ENCODE measurements at regions not wholly inside any gene's neighbourhood (a gene's known extent, or its start where the extent isn't known, plus 50 kb on each side); places are given as distances from the start of the nearest gene placed in this dataset.

DNA sequence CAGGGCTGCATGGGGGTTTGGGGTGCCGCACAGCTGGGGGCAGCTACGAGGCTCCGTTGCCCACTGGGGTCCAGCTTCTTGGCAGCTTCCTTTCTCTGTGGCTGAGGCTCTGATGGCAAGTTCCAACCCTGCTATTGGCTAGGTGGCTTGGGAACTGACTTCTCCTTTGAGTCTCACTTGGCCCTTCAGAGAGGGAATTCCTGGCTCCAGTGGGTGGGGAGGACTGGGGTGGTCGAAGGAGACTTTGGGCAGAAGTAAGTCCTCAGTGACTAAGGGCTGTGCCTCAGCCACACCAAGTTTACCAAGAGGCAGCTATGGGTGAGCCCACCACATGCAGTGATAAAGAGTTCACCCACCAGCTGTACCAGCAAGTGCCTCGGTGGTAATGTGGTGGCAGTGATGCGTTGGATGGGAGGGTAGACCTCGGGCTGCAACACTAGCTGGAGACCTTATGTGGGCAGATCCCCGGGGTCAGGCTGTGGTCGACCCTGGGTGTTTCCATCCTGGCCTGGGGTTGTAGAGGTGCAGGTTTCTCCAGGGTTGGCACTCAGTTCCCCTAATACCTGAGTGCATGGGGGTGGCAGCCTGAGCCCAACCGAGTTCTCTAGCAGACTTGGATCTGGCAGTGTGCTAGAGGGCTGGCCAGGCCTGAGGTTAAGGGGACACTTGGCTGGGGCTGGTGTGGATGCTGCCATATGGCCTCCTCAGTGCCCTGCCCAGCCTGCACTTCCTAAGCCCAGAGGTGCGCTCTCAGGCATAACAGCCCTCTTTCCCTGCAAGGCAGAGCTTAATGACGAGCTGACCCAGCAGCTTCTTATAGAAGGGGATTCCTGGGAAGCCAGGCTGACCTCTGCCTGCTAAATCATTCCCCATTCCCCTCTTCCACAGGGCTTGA, 197.0 kb upstream of the CADM1 start:
- TF ChIP-seq, protein P1, sequence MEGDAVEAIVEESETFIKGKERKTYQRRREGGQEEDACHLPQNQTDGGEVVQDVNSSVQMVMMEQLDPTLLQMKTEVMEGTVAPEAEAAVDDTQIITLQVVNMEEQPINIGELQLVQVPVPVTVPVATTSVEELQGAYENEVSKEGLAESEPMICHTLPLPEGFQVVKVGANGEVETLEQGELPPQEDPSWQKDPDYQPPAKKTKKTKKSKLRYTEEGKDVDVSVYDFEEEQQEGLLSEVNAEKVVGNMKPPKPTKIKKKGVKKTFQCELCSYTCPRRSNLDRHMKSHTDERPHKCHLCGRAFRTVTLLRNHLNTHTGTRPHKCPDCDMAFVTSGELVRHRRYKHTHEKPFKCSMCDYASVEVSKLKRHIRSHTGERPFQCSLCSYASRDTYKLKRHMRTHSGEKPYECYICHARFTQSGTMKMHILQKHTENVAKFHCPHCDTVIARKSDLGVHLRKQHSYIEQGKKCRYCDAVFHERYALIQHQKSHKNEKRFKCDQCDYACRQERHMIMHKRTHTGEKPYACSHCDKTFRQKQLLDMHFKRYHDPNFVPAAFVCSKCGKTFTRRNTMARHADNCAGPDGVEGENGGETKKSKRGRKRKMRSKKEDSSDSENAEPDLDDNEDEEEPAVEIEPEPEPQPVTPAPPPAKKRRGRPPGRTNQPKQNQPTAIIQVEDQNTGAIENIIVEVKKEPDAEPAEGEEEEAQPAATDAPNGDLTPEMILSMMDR (IDR thresholded peaks at IDR 0.05; ENCODE audit: low read depth, low read length), result no peak
- no peak overlapping the region for H3K4me3 ChIP-seq (ENCODE audit: low read depth, low read length)

DNA sequence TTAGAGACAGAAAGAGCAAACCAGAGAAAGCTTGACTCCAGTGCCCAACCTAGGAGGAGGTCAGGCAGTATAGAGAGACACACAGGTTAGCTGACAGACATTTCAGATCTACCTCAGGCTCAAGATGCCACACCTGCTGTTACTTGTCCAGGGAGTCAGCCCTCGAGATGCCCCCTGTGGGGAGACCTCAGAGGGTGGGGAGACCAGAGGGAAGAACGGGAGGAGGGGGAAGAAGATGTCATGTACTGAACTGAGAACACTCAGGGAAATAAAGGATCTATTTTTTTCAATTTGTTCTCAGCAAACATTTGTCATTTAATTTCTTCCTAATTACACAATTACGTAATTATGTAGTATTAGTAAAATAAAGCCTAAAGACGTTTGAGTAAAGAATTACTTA, 196.3 kb upstream of the CADM1 start:
- TF ChIP-seq, protein P1 (IDR thresholded peaks at IDR 0.05; ENCODE audit: low read depth, low read length), result no peak
- no peak overlapping the region for H3K4me3 ChIP-seq (ENCODE audit: low read depth, low read length)

DNA sequence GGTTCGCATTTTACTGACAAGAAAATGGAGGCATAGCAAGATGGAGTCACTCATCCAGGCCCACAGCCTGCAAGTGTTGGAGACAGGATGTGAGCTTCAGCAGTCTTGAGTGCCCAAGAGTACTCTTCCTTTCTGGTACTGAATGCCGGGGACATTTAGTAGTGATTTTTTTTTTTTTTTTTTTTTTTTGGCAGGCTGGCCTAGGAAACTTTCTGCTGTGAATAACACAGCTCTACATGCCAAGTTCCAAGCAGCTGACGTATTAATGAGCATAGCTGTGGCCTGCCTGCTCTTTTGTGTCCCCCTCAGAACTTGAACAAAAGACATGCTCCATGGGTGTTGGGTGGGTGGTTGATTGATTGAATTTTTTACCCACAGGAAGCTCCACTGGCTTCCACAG, 195.5 kb upstream of the CADM1 start:
- no peak overlapping the region for H3K4me3 ChIP-seq (ENCODE audit: low read depth, low read length)
- TF ChIP-seq, protein P1 (IDR thresholded peaks at IDR 0.05; ENCODE audit: low read depth, low read length), result no peak

GRCh38 chr11:115699326-115699725, 195.1 kb upstream of the CADM1 start:
- H3K4me3 ChIP-seq (ENCODE audit: low read depth, low read length), result no peak overlapping the region
- TF ChIP-seq, protein P1 (IDR thresholded peaks at IDR 0.05; ENCODE audit: low read depth, low read length), result no peak

- TF ChIP-seq, protein P1 (IDR thresholded peaks at IDR 0.05; ENCODE audit: low read depth, low read length), result no peak
- no peak overlapping the region for H3K4me3 ChIP-seq (ENCODE audit: low read depth, low read length)
These were observed 194.0 kb upstream of the CADM1 start for GRCh38 chr11:115698243-115698642.

- TF ChIP-seq, protein P1 (IDR thresholded peaks at IDR 0.05; ENCODE audit: low read depth, low read length), result no peak
- no peak overlapping the region for H3K4me3 ChIP-seq (ENCODE audit: low read depth, low read length)
These were observed 192.3 kb upstream of the CADM1 start for GRCh38 chr11:115696563-115696962.

- no peak overlapping the region for H3K4me3 ChIP-seq (ENCODE audit: low read depth, low read length)
- TF ChIP-seq, protein P1 (IDR thresholded peaks at IDR 0.05; ENCODE audit: low read depth, low read length), result no peak
These were observed 191.6 kb upstream of the CADM1 start for GRCh38 chr11:115695677-115696364.
